GM21619 (cell line): ENCODE measurements at regions not wholly inside any gene's neighbourhood (a gene's known extent, or its start where the extent isn't known, plus 50 kb on each side); places are given as distances from the start of the nearest gene placed in this dataset.

Experiments
- ATAC-seq: cut with Tn5 transposase; IDR thresholded peaks from one replicate; pipeline ENCODE4 v1.9.1; 2021; ENCODE audit not compliant: unreplicated experiment

GRCh38 chr6:91743756-91744155 lies 1156.9 kb upstream of the MAP3K7 start:
- no peak for ATAC-seq

DNA sequence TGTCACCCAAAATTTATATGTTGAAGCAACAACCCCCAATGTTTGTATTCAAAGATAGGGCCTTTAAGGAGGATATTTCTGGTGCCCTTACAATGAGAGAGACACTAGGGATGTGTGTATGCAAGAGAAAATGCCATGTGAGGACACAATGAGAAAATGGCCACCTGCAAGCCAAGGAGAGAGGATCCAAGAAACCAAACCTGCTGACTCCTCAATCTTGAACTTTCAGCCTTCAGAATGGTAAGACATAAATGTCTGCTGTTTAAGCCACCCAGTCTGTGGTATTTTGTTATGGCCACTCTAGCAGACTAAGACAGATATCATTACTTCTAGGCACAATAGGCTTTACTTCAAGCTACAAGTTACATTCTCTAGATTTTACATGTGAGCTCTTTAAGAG lies 1145.1 kb upstream of the MAP3K7 start:
- no peak for ATAC-seq

DNA sequence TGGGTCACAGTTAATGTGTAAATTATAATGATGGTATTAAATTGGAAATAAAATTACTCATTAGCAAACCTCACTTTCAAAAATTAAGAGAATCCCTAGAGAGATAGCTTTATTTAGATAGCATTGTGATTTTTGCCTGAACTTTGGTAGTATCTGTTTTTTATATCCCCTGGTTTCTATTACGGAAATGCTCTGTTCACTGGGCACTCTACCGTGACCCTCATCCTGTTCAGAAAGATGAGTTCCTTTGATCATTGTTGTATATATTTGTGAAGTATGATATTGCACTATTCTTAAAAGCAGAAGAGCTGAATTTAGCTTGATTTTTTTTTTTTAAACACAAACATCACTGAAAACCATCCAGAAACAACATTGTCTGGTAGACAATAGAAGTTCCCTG lies 1143.8 kb upstream of the MAP3K7 start:
- no peak for ATAC-seq

DNA sequence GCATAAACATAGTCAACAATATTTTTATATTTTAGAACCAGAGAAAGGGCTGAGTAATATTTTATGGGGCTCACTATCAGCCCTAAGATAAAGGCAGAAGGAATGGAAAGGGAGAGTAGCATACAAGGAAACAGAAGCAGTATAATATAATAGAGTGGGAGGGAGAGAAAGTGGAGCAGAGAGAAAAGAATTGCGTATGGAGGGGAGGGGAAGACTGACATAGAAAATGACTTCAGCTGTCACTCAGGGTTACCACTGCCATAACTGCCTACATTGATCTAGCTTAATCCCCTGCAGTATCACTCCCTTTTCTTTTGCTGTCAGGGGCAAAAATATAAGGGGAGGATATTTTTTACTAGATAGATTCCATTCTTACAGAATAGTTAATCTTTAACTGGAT lies 1133.5 kb upstream of the MAP3K7 start:
- no peak for ATAC-seq

- no peak for ATAC-seq
These were observed 1132.5 kb upstream of the MAP3K7 start for GRCh38 chr6:91719414-91719813.

DNA sequence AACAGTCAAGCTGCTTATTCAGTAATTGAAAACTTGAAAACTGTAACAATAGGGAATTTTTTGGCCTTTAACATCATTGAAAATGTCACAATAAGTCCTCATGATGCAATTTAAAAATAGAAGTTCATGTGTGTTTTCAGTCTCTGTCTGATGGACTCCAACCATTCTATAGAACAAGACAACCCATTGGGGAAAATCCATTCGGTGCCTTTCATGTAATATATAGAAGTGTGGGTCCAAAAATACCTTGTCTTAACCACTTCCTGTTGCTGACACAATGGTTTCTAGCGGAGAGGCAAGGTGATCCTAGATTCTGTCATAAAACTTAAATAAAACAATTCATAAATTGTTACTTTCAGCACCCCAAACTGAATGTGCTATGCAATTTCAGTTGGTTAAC lies 1131.3 kb upstream of the MAP3K7 start:
- ATAC-seq: peak; percentile 59

DNA sequence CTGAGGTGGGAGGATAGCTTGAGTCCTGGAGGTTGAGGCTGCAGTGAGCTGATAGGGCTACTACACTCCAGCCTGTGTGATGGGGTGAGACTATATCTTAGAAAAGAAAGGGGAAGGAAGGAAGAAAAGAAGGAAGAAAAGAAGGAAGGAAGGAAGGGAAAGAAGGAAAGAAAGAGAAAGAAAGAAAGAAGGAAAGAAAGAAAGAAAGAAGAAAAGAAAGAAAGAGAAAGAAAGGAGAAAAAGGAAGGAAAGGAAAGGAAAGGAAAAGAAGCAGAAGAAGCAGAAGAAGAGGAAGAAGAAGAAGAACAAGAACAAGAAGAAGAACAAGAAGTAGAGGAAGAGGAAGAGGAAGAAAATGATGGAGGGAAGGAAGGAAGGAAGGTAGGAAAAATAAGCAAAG lies 1130.2 kb upstream of the MAP3K7 start:
- no peak for ATAC-seq

- ATAC-seq: no peak
These were observed 1129.5 kb upstream of the MAP3K7 start for GRCh38 chr6:91716361-91716760.

DNA sequence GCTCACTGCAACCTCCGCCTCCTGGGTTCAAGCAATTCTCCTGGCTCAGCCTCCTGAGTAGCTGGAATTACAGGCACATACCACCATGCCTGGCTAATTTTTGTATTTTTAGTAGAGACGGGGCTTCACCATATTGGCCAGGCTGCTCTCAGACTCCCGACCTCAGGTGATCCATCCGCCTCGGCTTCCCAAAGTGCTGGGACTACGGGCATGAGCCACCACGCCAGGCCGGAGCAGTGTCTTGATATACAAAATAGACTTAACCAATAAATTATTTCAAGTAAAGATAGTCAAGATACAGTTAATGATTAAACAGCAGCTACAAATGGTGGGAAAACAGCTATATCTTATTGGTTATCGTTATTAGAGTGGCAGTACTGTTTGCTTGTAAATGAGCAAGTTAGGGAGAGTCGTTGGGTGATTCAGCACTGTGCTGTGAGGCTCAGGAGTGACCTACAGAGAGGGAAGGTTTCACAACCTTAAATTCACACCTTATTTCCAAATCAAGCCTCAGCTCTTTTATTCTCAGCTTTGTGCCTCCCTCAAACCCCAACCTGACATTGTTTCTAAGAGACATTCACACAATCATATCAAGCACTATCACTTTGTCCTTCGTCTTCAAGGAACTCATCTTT lies 1128.4 kb upstream of the MAP3K7 start:
- ATAC-seq: no peak

- no peak for ATAC-seq
These were observed 1127.0 kb upstream of the MAP3K7 start for GRCh38 chr6:91713911-91714310.

GRCh38 chr6:91711518-91711917 lies 1124.6 kb upstream of the MAP3K7 start:
- ATAC-seq: no peak

DNA sequence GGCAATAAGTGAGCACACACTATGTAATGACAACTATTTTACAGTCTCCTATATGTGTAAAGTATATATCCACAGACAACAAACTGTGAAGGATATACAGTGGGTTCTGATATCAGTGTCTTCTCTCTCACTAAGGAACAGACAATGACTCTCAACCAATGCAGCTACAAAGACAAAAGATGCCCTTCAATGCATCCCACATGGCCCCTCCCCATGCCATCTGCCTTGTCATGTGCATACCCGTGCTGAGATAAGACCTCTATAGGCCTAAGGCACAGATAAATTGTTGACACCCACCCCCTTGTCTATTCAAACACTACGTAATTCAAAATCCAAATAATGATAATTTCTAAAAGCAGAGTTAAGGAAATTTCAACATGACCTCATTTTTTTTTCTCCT lies 1123.5 kb upstream of the MAP3K7 start:
- no peak for ATAC-seq

- no peak for ATAC-seq
These were observed 1121.7 kb upstream of the MAP3K7 start for GRCh38 chr6:91708534-91708933.

- ATAC-seq: no peak
These were observed 1118.8 kb upstream of the MAP3K7 start for GRCh38 chr6:91705646-91706045.

DNA sequence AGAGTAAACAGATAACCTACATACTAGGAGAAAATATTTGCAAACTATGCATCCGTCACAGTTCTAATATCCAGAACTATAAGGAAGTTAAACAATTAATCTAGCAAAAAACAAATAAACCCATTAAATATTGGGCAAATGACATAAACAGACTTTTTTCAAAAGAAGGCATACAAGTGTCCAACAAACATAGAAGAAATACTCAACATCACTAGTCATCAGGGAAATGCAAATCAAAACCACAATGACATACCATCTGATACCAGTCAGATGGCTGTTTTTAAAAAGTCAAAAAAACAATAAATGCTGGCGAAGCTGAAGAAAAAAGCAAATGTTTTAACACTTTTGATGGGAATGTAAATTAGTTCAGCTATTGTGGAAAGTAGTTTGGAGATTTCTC lies 1117.7 kb upstream of the MAP3K7 start:
- no peak for ATAC-seq

GRCh38 chr6:91697010-91697695 lies 1110.3 kb upstream of the MAP3K7 start:
- no peak for ATAC-seq

GRCh38 chr6:91695221-91695620 lies 1108.3 kb upstream of the MAP3K7 start:
- ATAC-seq: no peak

- no peak for ATAC-seq
These were observed 1107.3 kb upstream of the MAP3K7 start for GRCh38 chr6:91694016-91694654.

- ATAC-seq: no peak
These were observed 1104.6 kb upstream of the MAP3K7 start for GRCh38 chr6:91691449-91691848.

DNA sequence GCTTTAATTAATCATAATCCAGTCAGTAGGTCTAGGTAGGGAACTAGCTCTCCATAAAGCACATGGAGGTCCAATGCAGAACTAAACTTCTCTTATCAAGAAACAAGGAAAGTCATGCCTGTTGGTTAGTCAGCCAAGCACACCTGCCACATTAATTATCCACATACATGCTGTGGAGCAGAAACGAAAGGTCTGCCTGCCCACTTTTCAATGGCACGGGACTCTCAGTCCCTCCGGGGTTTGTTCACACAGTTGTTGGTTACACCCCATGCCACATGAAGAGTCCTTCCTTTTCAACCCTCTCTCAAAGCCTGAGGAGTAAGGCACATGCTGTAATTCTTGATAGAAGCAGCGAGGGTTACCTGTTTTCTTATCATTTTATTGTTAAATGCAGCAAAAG lies 1096.4 kb upstream of the MAP3K7 start:
- ATAC-seq: no peak

DNA sequence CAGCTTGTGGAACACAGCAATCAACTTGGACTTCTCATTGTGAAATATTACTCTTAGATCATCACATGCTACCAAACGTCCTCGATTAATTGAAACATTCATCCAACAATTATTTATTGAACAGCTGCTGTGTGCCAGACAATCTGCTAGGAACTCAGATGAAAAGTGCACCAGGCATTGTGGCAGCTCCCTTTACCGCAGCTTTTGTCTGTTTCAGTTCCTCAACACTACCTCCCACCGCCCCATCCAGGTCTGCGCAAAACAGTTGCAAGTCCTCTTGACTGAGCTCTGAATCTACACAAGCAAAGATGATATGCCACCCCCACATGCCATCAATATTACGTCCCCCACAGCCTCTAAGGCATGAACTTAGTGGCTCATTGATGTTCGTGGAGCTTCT lies 1094.4 kb upstream of the MAP3K7 start:
- no peak for ATAC-seq

DNA sequence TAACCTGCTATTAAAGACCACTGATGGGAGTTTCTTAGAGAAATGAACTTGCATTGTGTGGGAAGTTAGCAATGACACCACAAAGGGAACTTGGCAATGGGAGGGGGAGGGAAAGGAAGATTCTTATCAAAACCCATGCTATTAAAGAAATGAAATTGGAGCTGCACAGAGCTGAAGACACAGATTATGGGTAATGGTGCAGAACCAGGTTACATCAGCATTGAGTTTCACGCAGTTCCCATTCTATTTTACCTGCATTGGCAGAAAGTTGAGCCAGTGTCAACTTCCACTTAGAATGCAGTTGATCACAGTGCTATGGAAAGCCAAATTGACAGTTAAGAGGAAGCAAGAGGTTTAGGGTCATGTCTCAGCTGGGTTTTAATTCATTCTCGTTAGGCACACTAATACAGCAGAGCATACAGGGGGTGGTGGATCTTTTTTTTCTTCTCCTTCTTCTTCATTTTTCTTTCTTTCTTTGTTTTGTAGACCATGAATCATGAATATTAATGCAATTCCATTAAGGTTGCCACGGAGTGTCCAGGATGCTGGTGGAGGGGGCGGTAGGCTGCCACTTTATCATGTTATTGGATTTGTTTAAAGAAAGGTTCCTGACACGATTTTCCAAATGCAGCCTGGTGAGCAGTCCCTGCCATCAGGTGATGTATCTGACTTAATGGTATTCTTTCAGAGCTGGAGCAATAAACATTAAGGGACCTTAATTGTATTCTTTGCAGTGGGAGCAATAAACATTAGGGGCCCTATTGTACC lies 1092.0 kb upstream of the MAP3K7 start:
- ATAC-seq: no peak
